K562 (cell line): ENCODE measurements at regions not wholly inside any gene's neighbourhood (a gene's known extent, or its start where the extent isn't known, plus 50 kb on each side); places are given as distances from the start of the nearest gene placed in this dataset.

Experiments
- ATAC-seq: fragments of 200-7000 bp; cut with Tn5 transposase; 3 replicates; pipeline ENCODE4 v1.9.1; 2020; ENCODE audit warnings: moderate library complexity
- BruUV-seq: library from RNA; stranded (reverse); fragments of 400-500 nt; replicated peaks from 2 replicates; lab custom pipeline; 2021; lab: Mats Ljungman, UMichigan
- CTCF ChIA-PET: fragments of 300-600 bp; formaldehyde crosslinking; extraction: SDS; loops from one replicate; lab custom pipeline; 2021; ENCODE audit warnings: low intra/inter-chr PET ratio; lab: Yijun Ruan, JAX
- POLR2A ChIA-PET: fragments of 300-600, 350-650 bp; sonication (Branson Sonifier 250); formaldehyde crosslinking; extraction: SDS; loops from one replicate; lab custom pipeline; 2021; ENCODE audit warnings: antibody characterized with exemption, inconsistent platforms; lab: Yijun Ruan, JAX
- DNase-seq, 4 experiments: peaks; one replicate each; pipeline versions ENCODE4 v3.0.0 to v3.0.0-alpha.2; 2011 to 2018; ENCODE audit warnings: low spot score in 3 of 4, mixed read lengths in 3 of 4; ENCODE audit errors: extremely low read depth in 1 of 4
- FAIRE-seq: peaks from 2 replicates; lab custom pipeline; 2011; peaks lifted over from hg19 to GRCh38; lab: Jason Lieb, UNC
- H2AFZ ChIP-seq: 2 replicates; pipeline ENCODE4 v1.6.0; 2011; ENCODE audit warnings: low read depth, low read length, control low read depth, inconsistent platforms
- H3K27ac ChIP-seq: fragments of 200-600 bp; 3 replicates; pipeline ENCODE4 v1.8.0; 2011; ENCODE audit warnings: low read depth, mild to moderate bottlenecking, control low read depth, inconsistent platforms, low read length, moderate library complexity, mixed read lengths; ENCODE audit errors: extremely low read depth
- H3K27me3 ChIP-seq, 2 experiments: fragments of 300-600 bp in 1 of 2; 2 replicates in 1 of 2; 3 replicates in 1 of 2; pipeline versions ENCODE4 v1.6.0 to v1.8.0; 2011; ENCODE audit warnings: inconsistent platforms in 2 of 2, low read length in 2 of 2, mild to moderate bottlenecking in 1 of 2, mixed read lengths in 1 of 2, moderate library complexity in 1 of 2; ENCODE audit not compliant: control insufficient read depth in 2 of 2, insufficient read depth in 2 of 2
- H3K36me3 ChIP-seq: fragments of 300-600 bp; 3 replicates; pipeline ENCODE4 v1.8.0; 2011; ENCODE audit warnings: mild to moderate bottlenecking, low read length, inconsistent platforms; ENCODE audit not compliant: control insufficient read depth, insufficient read depth
- H3K4me1 ChIP-seq, 2 experiments: fragments of 200-600 bp in 1 of 2; replicated peaks in 1 of 2; 2 replicates in 1 of 2; 3 replicates in 1 of 2; pipeline versions ENCODE4 v1.5.1 to v1.8.0; 2011; ENCODE audit warnings: inconsistent platforms in 2 of 2, low read length in 2 of 2, mild to moderate bottlenecking in 1 of 2, mixed read lengths in 1 of 2, moderate library complexity in 1 of 2; ENCODE audit not compliant: control insufficient read depth in 2 of 2, insufficient read depth in 2 of 2
- H3K4me2 ChIP-seq: 2 replicates; pipeline ENCODE4 v1.6.1; 2011; ENCODE audit warnings: low read length, control low read depth, inconsistent platforms, mixed read lengths; ENCODE audit not compliant: insufficient read depth
- H3K4me3 ChIP-seq: fragments of 200-600 bp; sonication (generic), shearing (Covaris generic); 2 replicates; pipeline ENCODE4 v1.5.1; 2016; ENCODE audit warnings: control low read depth, inconsistent platforms
- H3K79me2 ChIP-seq: fragments of 200-600 bp; 3 replicates; pipeline ENCODE4 v1.8.0; 2011; ENCODE audit warnings: low read length, inconsistent platforms; ENCODE audit not compliant: control insufficient read depth, insufficient read depth
- H3K9ac ChIP-seq, 2 experiments: 2 replicates each; pipeline versions ENCODE4 v1.6.0 to v1.6.1; 2011; ENCODE audit warnings: low read depth in 2 of 2, low read length in 2 of 2, control low read depth in 1 of 2, inconsistent platforms in 1 of 2, mild to moderate bottlenecking in 1 of 2, mixed read lengths in 1 of 2; ENCODE audit not compliant: insufficient read depth in 1 of 2
- H3K9me1 ChIP-seq: one replicate; pipeline ENCODE4 v1.6.0; 2011; ENCODE audit warnings: inconsistent platforms, mild to moderate bottlenecking, low read length, moderate library complexity; ENCODE audit not compliant: control insufficient read depth, insufficient read depth
- H3K9me3 ChIP-seq: replicated peaks from 2 replicates; pipeline ENCODE4 v1.5.1; 2011; ENCODE audit warnings: low read depth, low read length, inconsistent platforms; ENCODE audit not compliant: control insufficient read depth, insufficient read depth
- H4K20me1 ChIP-seq: replicated peaks from 2 replicates; pipeline ENCODE4 v1.6.1; 2011; ENCODE audit warnings: low read length, inconsistent platforms, mixed read lengths; ENCODE audit not compliant: control insufficient read depth, insufficient read depth
- CC2D1A ChIP-seq: fragments of 450-650 bp; IDR thresholded peaks from 2 replicates; pipeline ENCODE4 v1.6.1; 2017; ENCODE audit warnings: mild to moderate bottlenecking
- CREB1 ChIP-seq, 2 experiments: sonication (generic) in 1 of 2; formaldehyde crosslinking in 1 of 2; IDR thresholded peaks; 2 replicates each; pipeline versions ENCODE4 v1.6.1 to v1.8.0; 2012 to 2022; ENCODE audit warnings: inconsistent platforms in 1 of 2, mild to moderate bottlenecking in 1 of 2, missing genetic modification reagents in 1 of 2, moderate library complexity in 1 of 2
- ELK3 ChIP-seq: fragments of 450-650 bp; formaldehyde crosslinking; IDR thresholded peaks from 2 replicates; pipeline ENCODE4 v1.4.0; 2020; ENCODE audit warnings: mild to moderate bottlenecking
- FOXP1 ChIP-seq: sonication (generic); formaldehyde crosslinking; IDR thresholded peaks from 2 replicates; pipeline ENCODE4 v1.8.0; 2022; ENCODE audit warnings: mild to moderate bottlenecking, missing genetic modification reagents
- MED1 ChIP-seq: sonication (generic); formaldehyde crosslinking; IDR thresholded peaks from 2 replicates; pipeline ENCODE4 v1.8.1; 2023; ENCODE audit warnings: missing genetic modification reagents, borderline replicate concordance
- MTF1 ChIP-seq: fragments of 250-450 bp; sonication (Bioruptor Pico); IDR thresholded peaks from 2 replicates; pipeline ENCODE4 v1.9.0; 2021; ENCODE audit warnings: moderate library complexity, mild to moderate bottlenecking, inconsistent platforms, borderline replicate concordance
- PTBP1 ChIP-seq: fragments of 200-400 bp; formaldehyde crosslinking; IDR thresholded peaks from 2 replicates; pipeline ENCODE4 v1.6.1; 2017; ENCODE audit warnings: low read depth, low read length
- SRSF9 ChIP-seq: fragments of 200-400 bp; formaldehyde crosslinking; IDR thresholded peaks from 2 replicates; pipeline ENCODE4 v1.6.1; 2017; ENCODE audit warnings: low read depth, low read length, borderline replicate concordance
- U2AF2 ChIP-seq: fragments of 200-400 bp; formaldehyde crosslinking; optimal IDR thresholded peaks from 2 replicates; pipeline ENCODE3; 2017; ENCODE audit warnings: low read depth, mild to moderate bottlenecking, low read length
- XRCC3 ChIP-seq: fragments of 450-650 bp; IDR thresholded peaks from 2 replicates; pipeline ENCODE4 v1.6.1; 2017; ENCODE audit warnings: mild to moderate bottlenecking, moderate library complexity
- XRCC5 ChIP-seq: fragments of 200-400 bp; formaldehyde crosslinking; IDR thresholded peaks from 2 replicates; pipeline ENCODE4 v1.6.1; 2017; ENCODE audit warnings: low read depth, mild to moderate bottlenecking, low read length
- ZFP36 ChIP-seq: fragments of 150-350 bp; IDR thresholded peaks from 2 replicates; pipeline ENCODE4 v1.6.1; 2018; ENCODE audit warnings: low read length, low read depth; ENCODE audit not compliant: partially characterized antibody
- WGBS: fragments of 100-300 bp; shearing (Covaris generic); methylation state at CpG from one replicate; pipeline ENCODE4 v1.1.6; 2016; ENCODE audit warnings: low coverage, mixed read lengths; ENCODE audit not compliant: insufficient coverage; ENCODE audit errors: missing lambda C conversion rate; 5-methylcytosine and 5-hydroxymethylcytosine counted together
- in situ Hi-C: fragments of 300-500 bp; cut with MboI; formaldehyde crosslinking; loops from 4 replicates; pipeline ENCODE4 v1.15.0; 2018; ENCODE audit warnings: inconsistent platforms, mixed read lengths
- intact Hi-C: fragments of 100-400 bp; cut with micrococcal nuclease; formaldehyde crosslinking; loops from 2 replicates; pipeline ENCODE4 v1.14.2; 2022
- TF ChIP-seq, protein P1 (sequence below): sonication (generic); formaldehyde crosslinking; IDR thresholded peaks from 2 replicates; pipeline ENCODE4 v1.8.0; 2022; ENCODE audit warnings: missing genetic modification reagents, mild to moderate bottlenecking, moderate library complexity, borderline replicate concordance

DNA sequence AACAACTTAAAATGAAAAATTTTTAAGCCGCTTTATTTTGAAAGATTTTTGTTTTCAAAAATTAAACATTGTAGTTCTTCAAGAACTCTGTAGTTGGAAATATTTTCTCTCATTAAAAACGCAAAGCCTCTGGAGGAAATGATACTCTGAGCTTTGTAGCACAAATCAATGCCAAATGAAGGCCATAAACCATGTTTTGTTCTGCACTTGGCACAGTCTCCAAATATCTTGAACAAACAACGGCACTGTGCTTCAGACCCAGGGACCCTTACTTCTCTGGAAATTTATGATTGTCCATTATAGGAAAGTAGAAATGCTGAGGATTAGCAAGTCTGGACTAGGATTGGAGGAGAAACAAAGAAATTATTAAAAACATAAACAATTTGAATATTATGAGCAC lies 160.8 kb upstream of the BMP4 start:
- no TSS peak for BruUV-seq
- ChIA-PET POLR2A (no interaction called here), CTCF (no interaction called here)
- Histone ChIP-seq H3K79me2 (no peaks in the 10 kb centered on the region), H3K4me3 (no peak overlapping the region), H3K9ac (no peak overlapping the region), H2AFZ (no peak overlapping the region), H3K4me2 (no peak overlapping the region), H3K9me1 (no peaks in the 10 kb centered on the region), H3K4me1 (no peaks in the 10 kb centered on the region), H3K36me3 (no peaks in the 10 kb centered on the region), H4K20me1 (no peaks in the 10 kb centered on the region), H3K27me3 (no peaks in the 10 kb centered on the region), H3K9me3 (no peaks in the 10 kb centered on the region), H3K27ac (no peak overlapping the region)
- ATAC-seq (no peak), FAIRE-seq (no peak), DNase-seq (no peak)
- in situ Hi-C loops (no loop called here), intact Hi-C loops (no loop called here)
- TF ChIP-seq ZFP36 (no peak), PTBP1 (no peak), U2AF2 (no peak)
- TF ChIP-seq, protein P1, sequence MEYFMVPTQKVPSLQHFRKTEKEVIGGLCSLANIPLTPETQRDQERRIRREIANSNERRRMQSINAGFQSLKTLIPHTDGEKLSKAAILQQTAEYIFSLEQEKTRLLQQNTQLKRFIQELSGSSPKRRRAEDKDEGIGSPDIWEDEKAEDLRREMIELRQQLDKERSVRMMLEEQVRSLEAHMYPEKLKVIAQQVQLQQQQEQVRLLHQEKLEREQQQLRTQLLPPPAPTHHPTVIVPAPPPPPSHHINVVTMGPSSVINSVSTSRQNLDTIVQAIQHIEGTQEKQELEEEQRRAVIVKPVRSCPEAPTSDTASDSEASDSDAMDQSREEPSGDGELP = no peak
- 0% methylated on average over 3 of the region's 3 CpGs for WGBS

DNA sequence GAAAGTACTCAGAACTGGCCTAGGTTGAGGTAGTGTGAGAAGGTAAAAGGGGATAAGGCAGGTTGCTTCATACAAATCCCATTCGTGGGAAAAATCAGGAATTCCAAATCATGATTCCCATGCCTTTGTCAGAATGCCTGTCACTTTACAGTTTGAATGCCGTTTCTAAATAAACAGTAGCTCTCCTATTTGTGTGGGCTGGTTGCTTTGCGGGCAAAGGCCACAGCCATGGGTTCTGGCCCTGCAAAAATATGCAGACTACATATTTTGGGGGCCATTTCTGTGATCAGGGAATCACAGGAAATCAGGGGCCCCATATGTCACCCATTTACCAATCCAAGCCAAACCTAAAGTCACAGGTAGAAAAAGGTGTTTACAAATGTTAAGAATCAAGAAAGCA lies 161.3 kb upstream of the BMP4 start:
- ATAC-seq (no peak), DNase-seq (no peak), FAIRE-seq (no peak)
- no TSS peak for BruUV-seq
- Histone ChIP-seq H3K9me1 (no peaks in the 10 kb centered on the region), H3K27me3 (no peaks in the 10 kb centered on the region), H3K4me1 (no peaks in the 10 kb centered on the region), H3K79me2 (no peaks in the 10 kb centered on the region), H3K9me3 (no peaks in the 10 kb centered on the region), H3K4me3 (no peak overlapping the region), H3K27ac (no peak overlapping the region), H4K20me1 (no peaks in the 10 kb centered on the region), H3K4me2 (no peak overlapping the region), H3K36me3 (no peaks in the 10 kb centered on the region), H3K9ac (no peak overlapping the region), H2AFZ (no peak overlapping the region)
- in situ Hi-C loops = no loop called here
- ChIA-PET POLR2A (no interaction called here), CTCF (no interaction called here)
- intact Hi-C loops = no loop called here
- 0% methylated on average over 3 of the region's 3 CpGs for WGBS
- TF ChIP-seq CC2D1A (no peak), FOXP1 (CRISPR knock-in tag) (no peak), MTF1 (CRISPR knock-in tag) (no peak), SRSF9 (no peak), XRCC5 (no peak), MED1 (CRISPR knock-in tag) (no peak), CREB1 (IDR thresholded peaks at IDR 0.05) (no peak), CREB1 (CRISPR knock-in tag; IDR thresholded peaks at IDR 0.05) (no peak), XRCC3 (no peak), ELK3 (CRISPR knock-in tag) (no peak)
